ENCODE measurements at regions not wholly inside any gene's neighbourhood (a gene's known extent, or its start where the extent isn't known, plus 50 kb on each side); places are given as distances from the start of the nearest gene placed in this dataset.

- TF ChIP-seq, protein P1, sequence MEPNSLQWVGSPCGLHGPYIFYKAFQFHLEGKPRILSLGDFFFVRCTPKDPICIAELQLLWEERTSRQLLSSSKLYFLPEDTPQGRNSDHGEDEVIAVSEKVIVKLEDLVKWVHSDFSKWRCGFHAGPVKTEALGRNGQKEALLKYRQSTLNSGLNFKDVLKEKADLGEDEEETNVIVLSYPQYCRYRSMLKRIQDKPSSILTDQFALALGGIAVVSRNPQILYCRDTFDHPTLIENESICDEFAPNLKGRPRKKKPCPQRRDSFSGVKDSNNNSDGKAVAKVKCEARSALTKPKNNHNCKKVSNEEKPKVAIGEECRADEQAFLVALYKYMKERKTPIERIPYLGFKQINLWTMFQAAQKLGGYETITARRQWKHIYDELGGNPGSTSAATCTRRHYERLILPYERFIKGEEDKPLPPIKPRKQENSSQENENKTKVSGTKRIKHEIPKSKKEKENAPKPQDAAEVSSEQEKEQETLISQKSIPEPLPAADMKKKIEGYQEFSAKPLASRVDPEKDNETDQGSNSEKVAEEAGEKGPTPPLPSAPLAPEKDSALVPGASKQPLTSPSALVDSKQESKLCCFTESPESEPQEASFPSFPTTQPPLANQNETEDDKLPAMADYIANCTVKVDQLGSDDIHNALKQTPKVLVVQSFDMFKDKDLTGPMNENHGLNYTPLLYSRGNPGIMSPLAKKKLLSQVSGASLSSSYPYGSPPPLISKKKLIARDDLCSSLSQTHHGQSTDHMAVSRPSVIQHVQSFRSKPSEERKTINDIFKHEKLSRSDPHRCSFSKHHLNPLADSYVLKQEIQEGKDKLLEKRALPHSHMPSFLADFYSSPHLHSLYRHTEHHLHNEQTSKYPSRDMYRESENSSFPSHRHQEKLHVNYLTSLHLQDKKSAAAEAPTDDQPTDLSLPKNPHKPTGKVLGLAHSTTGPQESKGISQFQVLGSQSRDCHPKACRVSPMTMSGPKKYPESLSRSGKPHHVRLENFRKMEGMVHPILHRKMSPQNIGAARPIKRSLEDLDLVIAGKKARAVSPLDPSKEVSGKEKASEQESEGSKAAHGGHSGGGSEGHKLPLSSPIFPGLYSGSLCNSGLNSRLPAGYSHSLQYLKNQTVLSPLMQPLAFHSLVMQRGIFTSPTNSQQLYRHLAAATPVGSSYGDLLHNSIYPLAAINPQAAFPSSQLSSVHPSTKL (CRISPR knock-in tag; IDR thresholded peaks at IDR 0.05): peak; percentile 85
- no peak for TF ChIP-seq ZSCAN31 (CRISPR knock-in tag; IDR thresholded peaks at IDR 0.05; ENCODE audit: low read depth)
- peak; percentile 72; the same call in 1 of the 2 replicates for TF ChIP-seq SOX5 (CRISPR knock-in tag; IDR thresholded peaks at IDR 0.05; ENCODE audit: borderline replicate concordance)
- no peak for TF ChIP-seq SRY (CRISPR knock-in tag; IDR thresholded peaks at IDR 0.05)
- peak; percentile 51; the same call in 1 of the 2 replicates for TF ChIP-seq TCF7 (IDR thresholded peaks at IDR 0.05; ENCODE audit: low read depth)
- no peak for TF ChIP-seq ZNF333 (CRISPR knock-in tag; IDR thresholded peaks at IDR 0.05; ENCODE audit: borderline replicate concordance)
- peak; percentile 42 for TF ChIP-seq FOXA3 (CRISPR knock-in tag; IDR thresholded peaks at IDR 0.05)
- TF ChIP-seq, protein P2, sequence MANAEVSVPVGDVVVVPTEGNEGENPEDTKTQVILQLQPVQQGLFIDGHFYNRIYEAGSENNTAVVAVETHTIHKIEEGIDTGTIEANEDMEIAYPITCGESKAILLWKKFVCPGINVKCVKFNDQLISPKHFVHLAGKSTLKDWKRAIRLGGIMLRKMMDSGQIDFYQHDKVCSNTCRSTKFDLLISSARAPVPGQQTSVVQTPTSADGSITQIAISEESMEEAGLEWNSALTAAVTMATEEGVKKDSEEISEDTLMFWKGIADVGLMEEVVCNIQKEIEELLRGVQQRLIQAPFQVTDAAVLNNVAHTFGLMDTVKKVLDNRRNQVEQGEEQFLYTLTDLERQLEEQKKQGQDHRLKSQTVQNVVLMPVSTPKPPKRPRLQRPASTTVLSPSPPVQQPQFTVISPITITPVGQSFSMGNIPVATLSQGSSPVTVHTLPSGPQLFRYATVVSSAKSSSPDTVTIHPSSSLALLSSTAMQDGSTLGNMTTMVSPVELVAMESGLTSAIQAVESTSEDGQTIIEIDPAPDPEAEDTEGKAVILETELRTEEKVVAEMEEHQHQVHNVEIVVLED (CRISPR knock-in tag; IDR thresholded peaks at IDR 0.05; ENCODE audit: borderline replicate concordance): no peak
- TF ChIP-seq ZNF543 (CRISPR knock-in tag; IDR thresholded peaks at IDR 0.05): no peak
- no peak for TF ChIP-seq ZNF335 (CRISPR knock-in tag; IDR thresholded peaks at IDR 0.05)
- TF ChIP-seq USF2 (IDR thresholded peaks at IDR 0.05; ENCODE audit: low read depth, low read length): no peak
- no peak for TF ChIP-seq USF2 (CRISPR knock-in tag; IDR thresholded peaks at IDR 0.05; ENCODE audit: borderline replicate concordance)
- no peak for TF ChIP-seq RARA (CRISPR knock-in tag; IDR thresholded peaks at IDR 0.05)
These were observed 367.5 kb upstream of the THBS1 start (continued) for GRCh38 chr15:39213385-39213840.
